H9 (cell line): ENCODE measurements at regions not wholly inside any gene's neighbourhood (a gene's known extent, or its start where the extent isn't known, plus 50 kb on each side); places are given as distances from the start of the nearest gene placed in this dataset.

Experiments used
- DNase-seq: peaks from one replicate; pipeline ENCODE4 v3.0.0-alpha.2; 2017
- H2AFZ ChIP-seq: one replicate; pipeline ENCODE4 v1.6.1; 2013; ENCODE audit warnings: mild to moderate bottlenecking, low read length, control low read depth, moderate library complexity
- H2AK5ac ChIP-seq: 2 replicates; pipeline ENCODE4 v1.6.1; 2013; ENCODE audit warnings: low read length, control low read depth, mixed read lengths; ENCODE audit not compliant: insufficient read length
- H2BK120ac ChIP-seq: one replicate; pipeline ENCODE4 v1.6.1; 2013; ENCODE audit warnings: low read depth, mild to moderate bottlenecking, low read length, control low read depth, inconsistent platforms; ENCODE audit not compliant: poor library complexity, severe bottlenecking
- H2BK12ac ChIP-seq: 2 replicates; pipeline ENCODE4 v1.6.1; 2013; ENCODE audit warnings: low read length, control low read depth, mixed read lengths, low read depth; ENCODE audit not compliant: insufficient read length
- H2BK15ac ChIP-seq: 2 replicates; pipeline ENCODE4 v1.6.1; 2013; ENCODE audit warnings: low read depth, low read length, control low read depth
- H2BK20ac ChIP-seq: one replicate; pipeline ENCODE4 v1.6.1; 2013; ENCODE audit warnings: low read depth, mild to moderate bottlenecking, low read length, control low read depth, inconsistent platforms; ENCODE audit not compliant: poor library complexity, severe bottlenecking
- H2BK5ac ChIP-seq: 2 replicates; pipeline ENCODE4 v1.6.1; 2013; ENCODE audit warnings: low read length, control low read depth, mixed read lengths; ENCODE audit not compliant: insufficient read length
- H3K14ac ChIP-seq: 2 replicates; pipeline ENCODE4 v1.6.1; 2013; ENCODE audit warnings: low read length, control low read depth; ENCODE audit not compliant: insufficient read depth
- H3K18ac ChIP-seq: 2 replicates; pipeline ENCODE4 v1.6.1; 2013; ENCODE audit warnings: low read depth, mild to moderate bottlenecking, mixed read lengths, low read length, control low read depth; ENCODE audit not compliant: insufficient read length
- H3K23ac ChIP-seq: 2 replicates; pipeline ENCODE4 v1.6.1; 2013; ENCODE audit warnings: low read length, control low read depth, mixed read lengths, low read depth; ENCODE audit not compliant: insufficient read length
- H3K23me2 ChIP-seq: 2 replicates; pipeline ENCODE4 v1.6.1; 2013; ENCODE audit warnings: low read depth, mild to moderate bottlenecking, mixed read lengths, low read length, control low read depth; ENCODE audit not compliant: insufficient read length, poor library complexity, severe bottlenecking
- H3K27ac ChIP-seq: 2 replicates; pipeline ENCODE4 v1.5.1; 2013; ENCODE audit warnings: low read length, control low read depth, mixed read lengths, low read depth; ENCODE audit not compliant: insufficient read length
- H3K27me3 ChIP-seq: 2 replicates; pipeline ENCODE4 v1.6.1; 2013; ENCODE audit warnings: low read length, control low read depth, inconsistent platforms; ENCODE audit not compliant: insufficient read depth
- H3K4ac ChIP-seq: 2 replicates; pipeline ENCODE4 v1.6.1; 2013; ENCODE audit warnings: low read depth, mild to moderate bottlenecking, control low read depth, inconsistent platforms, low read length, moderate library complexity
- H3K4me1 ChIP-seq: 2 replicates; pipeline ENCODE4 v1.6.1; 2013; ENCODE audit warnings: low read length, control low read depth, inconsistent platforms; ENCODE audit not compliant: insufficient read depth
- H3K4me2 ChIP-seq: 2 replicates; pipeline ENCODE4 v1.6.1; 2013; ENCODE audit warnings: low read length, control low read depth, mixed read lengths; ENCODE audit not compliant: insufficient read length, insufficient read depth
- H3K56ac ChIP-seq: 2 replicates; pipeline ENCODE4 v1.6.1; 2013; ENCODE audit warnings: low read depth, mild to moderate bottlenecking, mixed read lengths, low read length, control low read depth; ENCODE audit not compliant: insufficient read length
- H3K79me1 ChIP-seq: 2 replicates; pipeline ENCODE4 v1.6.1; 2013; ENCODE audit warnings: low read depth, mild to moderate bottlenecking, moderate library complexity, low read length, control low read depth, inconsistent platforms; ENCODE audit not compliant: insufficient read depth, poor library complexity, severe bottlenecking
- H3K79me2 ChIP-seq: 2 replicates; pipeline ENCODE4 v1.6.1; 2013; ENCODE audit warnings: low read length, control low read depth, inconsistent platforms; ENCODE audit not compliant: insufficient read depth
- H3K9ac ChIP-seq: 2 replicates; pipeline ENCODE4 v1.6.1; 2013; ENCODE audit warnings: low read length, control low read depth, mixed read lengths; ENCODE audit not compliant: insufficient read length; ENCODE audit errors: extremely low read depth
- H3K9me3 ChIP-seq: one replicate; pipeline ENCODE4 v1.6.1; 2013; ENCODE audit warnings: low read depth, low read length, inconsistent platforms; ENCODE audit not compliant: control insufficient read depth
- H3T11ph ChIP-seq: one replicate; pipeline ENCODE4 v1.6.1; 2013; ENCODE audit warnings: mild to moderate bottlenecking, low read length, control low read depth, inconsistent platforms
- H4K20me1 ChIP-seq: one replicate; pipeline ENCODE4 v1.6.1; 2013; ENCODE audit not compliant: control insufficient read depth, insufficient read length, insufficient read depth
- H4K5ac ChIP-seq: 2 replicates; pipeline ENCODE4 v1.6.1; 2013; ENCODE audit warnings: low read depth, mild to moderate bottlenecking, mixed read lengths, low read length, control low read depth; ENCODE audit not compliant: insufficient read length
- H4K8ac ChIP-seq: replicated peaks from 2 replicates; pipeline ENCODE4 v1.6.1; 2013; ENCODE audit warnings: low read length, control low read depth, mixed read lengths, low read depth; ENCODE audit not compliant: insufficient read length
- H4K91ac ChIP-seq: 2 replicates; pipeline ENCODE4 v1.6.1; 2013; ENCODE audit warnings: low read depth, mild to moderate bottlenecking, moderate library complexity, mixed read lengths, low read length, control low read depth; ENCODE audit not compliant: insufficient read length
- H3K27ac Mint-ChIP-seq, 3 experiments: 2 replicates in 2 of 3; 3 replicates in 1 of 3; pipeline ENCODE4 v1.8.0; 2020 to 2021; ENCODE audit warnings: mixed read lengths in 3 of 3, mild to moderate bottlenecking in 1 of 3, moderate library complexity in 1 of 3
- H3K27me3 Mint-ChIP-seq: 2 replicates; pipeline ENCODE4 v1.8.0; 2021; ENCODE audit warnings: low read depth, mild to moderate bottlenecking, moderate library complexity, mixed read lengths
- H3K36me3 Mint-ChIP-seq, 3 experiments: 2 replicates in 2 of 3; 3 replicates in 1 of 3; pipeline ENCODE4 v1.8.0; 2020 to 2021; ENCODE audit warnings: low read depth in 3 of 3, mixed read lengths in 3 of 3; ENCODE audit not compliant: insufficient read depth in 1 of 3
- H3K4me1 Mint-ChIP-seq, 2 experiments: 2 replicates each; pipeline ENCODE4 v1.8.0; 2020; ENCODE audit warnings: mixed read lengths in 2 of 2
- H3K4me3 Mint-ChIP-seq, 2 experiments: 2 replicates in 1 of 2; 3 replicates in 1 of 2; pipeline ENCODE4 v1.8.0; 2020 to 2021; ENCODE audit warnings: mild to moderate bottlenecking in 2 of 2, mixed read lengths in 2 of 2, moderate library complexity in 1 of 2
- H3K9me3 Mint-ChIP-seq, 2 experiments: 2 replicates in 1 of 2; 3 replicates in 1 of 2; pipeline ENCODE4 v1.8.0; 2020; ENCODE audit warnings: mild to moderate bottlenecking in 2 of 2, mixed read lengths in 2 of 2, moderate library complexity in 1 of 2
- WGBS: extraction: QIAGEN DNeasy Blood & Tissue Kit; methylation state at CpG from one replicate; pipeline ENCODE4 v1.1.7; 2013; ENCODE audit warnings: missing lambda C conversion rate, low lambda C conversion rate, mixed read lengths; ENCODE audit not compliant: insufficient read length; ENCODE audit errors: extremely low coverage; 5-methylcytosine and 5-hydroxymethylcytosine counted together
- TF ChIP-seq, protein P1 (sequence below): fragments of 200-600 bp; sonication (generic); conservative IDR thresholded peaks from 3 replicates; pipeline ENCODE4 v1.8.0; 2021; ENCODE audit warnings: antibody characterized with exemption, mild to moderate bottlenecking

- H2BK5ac ChIP-seq, result no peak overlapping the region
- no peaks in the 10 kb centered on the region for H3K27me3 ChIP-seq
- H3K14ac ChIP-seq, result no peak overlapping the region
- H4K91ac ChIP-seq, result no peak overlapping the region
- no peak overlapping the region for H4K8ac ChIP-seq
- no peak overlapping the region for H3K23ac ChIP-seq
- no peak overlapping the region for H3K9ac ChIP-seq
- peak overlapping the region in 2 of 3 experiments; percentile 13 to 63; a peak in 2 of 7 replicates for H3K27ac Mint-ChIP-seq
- no peak overlapping the region for H4K5ac ChIP-seq
- H3K9me3 ChIP-seq, result no peaks in the 10 kb centered on the region
- no peaks in the 10 kb centered on the region for H3K4me1 Mint-ChIP-seq
- H3K36me3 Mint-ChIP-seq, result no peaks in the 10 kb centered on the region; a peak in 1 of 7 replicates
- no CpG with 5 or more reads among the region's 2 CpGs for whole genome bisulfite sequencing
- TF ChIP-seq, protein P1, sequence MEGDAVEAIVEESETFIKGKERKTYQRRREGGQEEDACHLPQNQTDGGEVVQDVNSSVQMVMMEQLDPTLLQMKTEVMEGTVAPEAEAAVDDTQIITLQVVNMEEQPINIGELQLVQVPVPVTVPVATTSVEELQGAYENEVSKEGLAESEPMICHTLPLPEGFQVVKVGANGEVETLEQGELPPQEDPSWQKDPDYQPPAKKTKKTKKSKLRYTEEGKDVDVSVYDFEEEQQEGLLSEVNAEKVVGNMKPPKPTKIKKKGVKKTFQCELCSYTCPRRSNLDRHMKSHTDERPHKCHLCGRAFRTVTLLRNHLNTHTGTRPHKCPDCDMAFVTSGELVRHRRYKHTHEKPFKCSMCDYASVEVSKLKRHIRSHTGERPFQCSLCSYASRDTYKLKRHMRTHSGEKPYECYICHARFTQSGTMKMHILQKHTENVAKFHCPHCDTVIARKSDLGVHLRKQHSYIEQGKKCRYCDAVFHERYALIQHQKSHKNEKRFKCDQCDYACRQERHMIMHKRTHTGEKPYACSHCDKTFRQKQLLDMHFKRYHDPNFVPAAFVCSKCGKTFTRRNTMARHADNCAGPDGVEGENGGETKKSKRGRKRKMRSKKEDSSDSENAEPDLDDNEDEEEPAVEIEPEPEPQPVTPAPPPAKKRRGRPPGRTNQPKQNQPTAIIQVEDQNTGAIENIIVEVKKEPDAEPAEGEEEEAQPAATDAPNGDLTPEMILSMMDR, result no peak
- no peak overlapping the region for H2AFZ ChIP-seq
- no peak overlapping the region for H3K4me2 ChIP-seq
- H2AK5ac ChIP-seq, result no peak overlapping the region
- no peak overlapping the region for H2BK12ac ChIP-seq
- DNase-seq, result no peak
- no peak overlapping the region for H3K4ac ChIP-seq
- no peaks in the 10 kb centered on the region for H3K79me1 ChIP-seq
- no peaks in the 10 kb centered on the region for H3K4me1 ChIP-seq
- H2BK20ac ChIP-seq, result no peak overlapping the region
- no peaks in the 10 kb centered on the region for H3K9me3 Mint-ChIP-seq
- no peak overlapping the region for H3K56ac ChIP-seq
- H3T11ph ChIP-seq, result no peak overlapping the region
- H3K27ac ChIP-seq, result no peak overlapping the region
- H3K4me3 Mint-ChIP-seq, result no peak overlapping the region
- H3K23me2 ChIP-seq, result no peaks in the 10 kb centered on the region
- H4K20me1 ChIP-seq, result no peaks in the 10 kb centered on the region
- no peaks in the 10 kb centered on the region for H3K79me2 ChIP-seq
- H2BK120ac ChIP-seq, result no peak overlapping the region
- H3K18ac ChIP-seq, result no peak overlapping the region
- H2BK15ac ChIP-seq, result no peak overlapping the region
- no peaks in the 10 kb centered on the region for H3K27me3 Mint-ChIP-seq
Observed at GRCh38 chr5:166540156-166540555, 1751.3 kb upstream of the WWC1 start.
